Activated CD4-positive, alpha-beta T cell treated with anti-CD3 and anti-CD28 coated beads, Interleukin-2, Interleukin-4, amounts not matched to agents 100 ng/mL and 50 ng/mL, durations not matched to agents 16 hours and 8 hours (primary cell): ENCODE measurements at regions not wholly inside any gene's neighbourhood (a gene's known extent, or its start where the extent isn't known, plus 50 kb on each side); places are given as distances from the start of the nearest gene placed in this dataset.

Experiments
- DNase-seq: peaks from one replicate; pipeline ENCODE4 v3.0.0-alpha.2; 2020; ENCODE audit warnings: low spot score

DNA sequence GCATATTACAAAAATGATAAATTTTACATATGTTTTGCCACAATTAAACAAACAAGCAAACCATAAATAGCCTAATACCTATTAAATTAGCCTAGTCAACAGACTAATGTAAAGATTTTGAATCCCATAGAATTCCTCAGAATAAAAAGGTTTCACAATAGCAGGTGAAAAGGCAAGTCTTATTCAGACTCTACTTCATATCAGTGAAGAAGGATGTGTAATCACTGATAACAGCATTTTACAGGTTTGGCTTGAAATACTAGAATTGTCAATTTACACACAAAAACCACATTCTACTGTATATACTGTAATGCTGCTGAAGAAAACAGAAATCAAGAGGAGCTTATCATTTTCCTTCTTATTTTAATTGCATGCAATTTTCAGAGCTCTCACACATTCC lies 90.8 kb upstream of the SSTR1 start:
- no peak for DNase-seq

DNA sequence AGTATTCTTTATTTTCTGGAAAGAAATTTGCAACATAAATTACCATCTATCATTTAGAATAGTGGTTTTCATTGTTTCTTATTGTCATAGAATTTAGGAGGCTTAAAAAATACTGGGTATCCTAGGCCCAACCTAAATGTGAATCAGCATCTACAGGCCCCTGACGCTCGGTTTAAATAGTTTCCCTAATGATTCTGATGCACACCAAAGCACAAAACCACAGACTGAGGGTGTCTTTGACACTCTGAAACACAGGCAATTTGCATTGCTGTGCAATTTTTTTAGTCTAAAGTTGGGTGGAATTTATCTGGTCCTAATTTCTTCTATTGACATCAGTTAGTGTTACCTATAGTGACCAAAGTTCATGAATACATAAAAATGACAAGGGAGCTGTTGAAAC lies 87.6 kb upstream of the SSTR1 start:
- DNase-seq: no peak

DNA sequence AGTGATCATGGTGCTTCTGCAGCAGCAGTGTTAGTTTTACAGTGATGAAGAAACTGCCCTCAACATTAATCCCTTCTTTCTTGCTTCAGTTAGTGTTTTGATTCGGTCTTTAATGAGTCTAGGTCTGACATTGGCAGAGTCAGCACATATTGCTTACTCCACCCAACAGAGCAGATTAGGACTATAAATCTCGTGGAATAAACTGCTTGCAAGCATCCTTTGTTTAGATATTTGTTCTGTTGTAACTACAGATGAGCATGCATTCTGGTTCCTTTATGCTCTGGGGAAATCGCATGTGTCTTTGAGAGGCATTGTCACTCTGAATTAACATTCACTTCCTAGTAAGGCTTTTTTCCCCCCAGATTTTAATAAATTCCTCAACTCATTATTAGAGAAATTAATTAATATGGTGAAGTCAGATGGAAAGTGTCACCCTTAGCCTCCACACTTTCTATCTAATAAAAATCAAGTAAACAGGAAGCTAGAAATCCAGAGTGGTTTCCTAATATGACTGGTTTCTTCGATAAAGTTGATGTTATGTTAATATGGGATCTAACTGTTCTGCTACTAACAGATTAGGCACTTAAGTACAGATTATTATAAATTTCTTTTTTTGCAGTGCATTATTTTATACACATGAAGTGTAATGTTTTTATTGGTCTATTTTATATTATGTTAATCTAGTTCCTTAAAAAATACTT lies 86.2 kb upstream of the SSTR1 start:
- no peak for DNase-seq

DNA sequence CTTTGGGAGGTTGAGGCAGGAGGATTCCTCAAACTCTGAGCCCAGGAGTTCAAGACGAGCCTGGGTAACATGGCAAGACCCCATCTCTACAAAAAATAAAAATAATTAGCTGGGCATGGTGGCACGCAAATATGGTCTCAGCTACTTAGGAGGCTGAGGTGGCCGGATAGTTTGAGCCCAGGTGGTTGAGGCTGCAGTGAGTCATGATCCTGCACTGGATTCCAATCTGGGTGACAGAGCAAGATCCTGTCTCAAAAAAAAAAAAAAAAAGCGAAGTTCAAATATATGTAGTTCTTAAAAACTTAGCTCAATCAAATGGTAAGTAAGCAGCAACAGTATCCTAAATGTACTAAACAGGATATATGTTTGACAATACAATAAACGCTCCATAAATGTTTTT lies 85.5 kb upstream of the SSTR1 start:
- DNase-seq: no peak

DNA sequence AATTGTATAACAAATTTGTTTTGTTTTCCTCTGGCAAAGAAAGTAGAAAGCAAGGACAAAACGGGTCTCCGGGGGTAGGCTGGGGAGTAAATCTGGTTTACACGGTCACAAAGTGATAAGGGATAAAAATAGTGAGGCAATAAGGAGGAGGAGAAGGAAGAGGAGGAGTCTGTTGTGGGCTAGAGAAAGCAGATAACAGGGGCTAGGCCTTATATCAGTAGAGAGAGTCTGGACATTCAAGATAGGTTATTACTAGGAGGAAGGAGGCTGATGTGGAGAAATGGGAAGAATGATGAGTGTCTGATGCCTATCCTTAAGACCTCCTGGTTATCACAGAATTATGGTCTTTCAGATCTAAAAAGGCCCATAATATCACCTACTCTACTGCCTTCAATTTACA lies 83.2 kb upstream of the SSTR1 start:
- no peak for DNase-seq

DNA sequence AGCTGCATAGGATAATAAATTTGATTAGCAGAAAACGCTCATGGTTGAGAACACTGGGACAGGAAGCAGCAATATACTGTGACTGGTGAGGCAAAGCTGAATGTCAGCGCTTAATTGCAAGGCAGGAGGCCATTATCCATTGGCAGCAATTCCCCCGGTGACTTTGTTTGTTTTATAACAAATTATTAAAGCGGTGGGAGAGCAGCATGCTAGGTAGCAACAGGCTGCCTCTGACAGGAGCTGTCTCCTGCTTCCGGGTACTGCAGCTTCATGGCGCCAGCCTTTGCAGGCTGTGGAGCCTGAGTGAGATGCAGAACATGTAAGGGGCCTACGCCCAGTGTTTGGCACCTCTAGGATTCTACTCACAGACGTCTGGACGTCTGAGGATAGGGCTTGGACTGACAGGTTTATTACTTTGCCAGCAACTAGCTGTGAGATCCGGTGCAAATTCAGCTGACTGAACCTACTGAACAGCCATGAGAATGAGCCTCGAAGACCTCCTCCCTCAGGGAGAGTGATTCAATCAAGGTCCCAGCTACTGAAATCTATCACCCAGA lies 82.1 kb upstream of the SSTR1 start:
- no peak for DNase-seq

DNA sequence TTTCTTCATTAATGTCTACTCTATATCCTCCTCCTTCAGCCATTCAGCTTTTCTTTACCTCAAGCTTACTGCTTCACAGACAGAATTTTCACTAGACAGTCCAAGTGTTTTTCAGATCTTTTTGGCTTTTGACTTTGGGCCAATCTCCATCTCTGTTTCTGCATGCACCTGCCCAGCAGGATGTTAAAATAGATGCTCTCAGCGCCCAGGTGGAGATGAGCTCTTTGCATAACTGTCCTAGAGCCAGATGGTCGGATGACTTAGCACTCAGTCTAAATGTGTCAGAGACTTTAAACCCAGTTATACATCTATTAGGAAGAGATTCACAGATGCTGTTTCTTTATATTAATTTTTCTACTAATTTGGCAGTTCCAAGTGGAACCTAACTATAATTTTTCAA lies 80.3 kb upstream of the SSTR1 start:
- no peak for DNase-seq

DNA sequence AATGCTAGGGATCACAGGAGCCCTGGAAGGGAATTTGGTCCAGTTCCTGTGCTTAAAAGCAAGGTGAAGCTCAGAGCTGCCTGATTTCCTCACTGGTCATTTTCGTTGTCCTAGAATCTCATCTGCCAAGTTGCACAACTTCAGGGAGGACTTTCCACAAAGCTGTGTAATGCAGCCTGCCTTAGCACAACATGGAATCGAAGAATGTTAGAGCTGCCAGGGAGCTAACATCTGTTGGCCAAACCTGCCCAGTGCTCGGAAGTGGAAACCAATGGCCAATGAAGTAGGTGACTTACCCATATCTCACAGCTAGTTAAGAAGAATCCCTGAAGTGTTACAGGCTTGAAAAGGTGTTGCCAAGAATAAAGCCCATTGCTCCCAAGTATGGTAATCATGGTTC lies 79.9 kb upstream of the SSTR1 start:
- no peak for DNase-seq

DNA sequence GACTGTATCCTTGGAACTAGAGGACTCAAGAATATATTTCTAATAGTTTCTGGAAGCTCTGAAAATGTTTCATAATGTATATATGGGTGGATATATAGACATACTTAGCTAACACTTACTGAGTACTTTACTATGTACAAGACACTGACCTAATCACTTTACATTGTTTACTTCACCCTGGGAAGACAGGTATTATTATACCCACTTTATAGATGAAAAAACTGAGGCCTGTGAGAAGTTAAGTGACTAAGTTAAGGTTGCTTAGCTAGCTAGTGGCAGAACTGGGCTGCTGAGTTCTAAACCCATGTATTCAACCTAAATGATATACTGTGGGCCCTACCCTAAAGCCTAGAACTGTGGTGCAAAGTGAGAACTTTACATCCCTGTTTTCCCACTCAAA lies 79.1 kb upstream of the SSTR1 start:
- DNase-seq: no peak

DNA sequence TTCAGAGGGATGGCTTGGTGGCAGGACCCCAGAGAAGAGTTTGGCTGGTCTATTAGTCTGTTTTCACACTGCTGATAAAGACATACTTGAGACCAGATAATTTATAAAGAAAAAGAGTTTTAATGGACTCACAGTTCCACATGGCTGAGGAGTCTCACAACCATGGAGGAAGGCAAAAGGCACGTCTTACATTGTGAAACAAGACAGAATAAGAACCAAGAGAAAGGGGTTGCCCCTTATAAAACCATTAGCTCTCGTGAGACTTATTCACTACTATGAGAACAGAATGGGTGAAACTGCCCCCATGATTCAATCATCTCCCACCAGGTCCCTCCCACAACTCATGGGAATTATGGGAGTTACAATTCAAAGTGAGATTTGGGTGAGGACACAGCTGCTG lies 78.5 kb upstream of the SSTR1 start:
- no peak for DNase-seq

DNA sequence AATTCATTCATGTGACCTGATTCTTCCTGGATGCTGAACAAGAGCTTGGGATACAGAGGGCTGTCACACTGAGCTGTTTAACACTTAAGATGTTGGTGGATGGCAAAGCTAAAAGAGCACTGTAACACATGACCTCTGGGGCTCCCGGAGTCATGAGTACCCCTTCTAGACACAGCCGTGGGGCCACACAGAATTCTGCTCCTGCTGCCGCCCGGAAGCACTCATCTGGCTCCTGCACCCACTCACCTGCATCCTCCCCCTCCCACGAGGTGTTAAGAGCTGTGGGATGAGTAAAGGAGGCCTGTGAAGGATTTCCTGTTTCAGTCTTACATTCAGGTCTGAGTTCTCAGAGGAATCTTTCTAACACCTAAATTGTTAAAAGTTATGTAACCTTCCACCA lies 78.0 kb upstream of the SSTR1 start:
- peak; percentile 4 for DNase-seq

DNA sequence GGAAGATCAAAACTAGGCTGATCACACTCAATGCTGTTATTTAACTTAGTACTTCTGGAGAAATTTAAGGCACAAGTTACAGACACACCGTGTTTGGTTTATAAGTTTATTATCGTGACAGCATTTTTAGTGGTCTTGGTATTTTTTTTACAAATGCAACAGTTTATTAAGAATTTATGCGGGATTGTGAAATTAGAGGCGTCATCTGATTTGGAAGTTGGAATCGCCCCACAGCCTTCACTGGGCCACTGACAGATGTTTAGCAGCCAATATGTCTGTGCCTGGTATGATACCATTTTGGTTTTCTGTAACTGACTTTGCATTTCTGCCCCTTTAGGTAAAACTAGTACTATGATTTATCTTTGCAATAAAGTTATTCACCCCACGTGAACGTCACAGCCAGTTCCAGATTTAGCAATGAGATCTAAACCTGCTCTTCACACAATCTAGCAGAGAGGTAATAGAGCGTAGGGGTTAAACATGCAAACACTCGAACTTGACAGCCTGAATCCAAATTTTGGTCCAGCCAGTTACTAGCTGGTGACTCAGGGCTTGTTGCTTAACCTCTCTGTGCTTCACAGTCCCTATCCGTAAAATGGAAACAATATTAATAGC lies 73.2 kb upstream of the SSTR1 start:
- DNase-seq: no peak

DNA sequence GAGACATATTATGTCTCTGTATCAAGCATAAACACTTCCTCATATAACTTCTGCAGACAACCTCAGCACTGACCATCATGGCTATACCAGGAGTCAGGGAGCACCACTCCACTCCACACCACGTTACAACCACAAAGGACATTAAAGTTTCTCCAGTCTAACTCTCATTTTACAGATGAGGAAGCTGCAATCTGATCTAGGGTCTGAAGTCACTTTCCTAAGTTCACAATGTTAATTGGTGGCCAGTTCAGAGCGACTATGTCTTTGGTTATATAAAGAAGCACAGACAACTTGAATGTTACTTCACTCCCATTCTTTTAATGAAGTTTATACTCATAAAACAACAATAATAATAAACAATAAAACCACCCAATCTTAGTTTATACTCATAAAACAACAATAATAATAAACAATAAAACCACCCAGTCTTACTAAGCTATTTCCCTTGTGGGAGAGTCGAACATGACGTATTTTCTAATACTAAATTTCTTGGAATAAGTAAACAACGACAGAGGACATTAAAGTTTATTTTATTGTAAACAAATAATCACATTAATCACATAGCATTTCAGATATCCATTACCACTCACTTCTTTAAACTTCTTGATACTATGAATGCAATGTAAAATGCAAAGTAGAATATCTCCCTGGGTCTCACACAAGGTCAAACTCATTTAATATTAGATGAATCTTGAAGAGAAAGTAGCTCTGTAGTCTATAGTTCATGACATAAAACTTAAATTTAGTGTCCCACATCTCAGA lies 72.4 kb upstream of the SSTR1 start:
- no peak for DNase-seq

DNA sequence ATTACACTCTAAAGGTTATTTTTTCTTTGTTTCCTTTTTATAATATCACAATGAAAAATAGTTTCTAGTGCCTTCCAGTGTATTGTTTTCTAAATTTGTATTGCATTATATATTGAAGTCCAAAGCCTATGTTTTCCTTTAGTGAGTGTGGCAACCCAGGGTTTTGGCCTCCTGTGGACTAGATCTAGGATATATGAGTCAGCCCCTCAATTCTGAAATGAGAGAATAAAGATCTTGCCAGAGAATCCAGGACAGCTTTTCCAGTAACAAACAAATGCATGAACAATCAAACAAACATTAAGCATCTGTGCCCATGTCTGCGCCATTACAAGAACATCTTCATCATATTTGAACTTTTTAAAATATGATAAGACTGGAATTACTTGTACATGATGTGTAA lies 70.7 kb upstream of the SSTR1 start:
- DNase-seq: no peak

DNA sequence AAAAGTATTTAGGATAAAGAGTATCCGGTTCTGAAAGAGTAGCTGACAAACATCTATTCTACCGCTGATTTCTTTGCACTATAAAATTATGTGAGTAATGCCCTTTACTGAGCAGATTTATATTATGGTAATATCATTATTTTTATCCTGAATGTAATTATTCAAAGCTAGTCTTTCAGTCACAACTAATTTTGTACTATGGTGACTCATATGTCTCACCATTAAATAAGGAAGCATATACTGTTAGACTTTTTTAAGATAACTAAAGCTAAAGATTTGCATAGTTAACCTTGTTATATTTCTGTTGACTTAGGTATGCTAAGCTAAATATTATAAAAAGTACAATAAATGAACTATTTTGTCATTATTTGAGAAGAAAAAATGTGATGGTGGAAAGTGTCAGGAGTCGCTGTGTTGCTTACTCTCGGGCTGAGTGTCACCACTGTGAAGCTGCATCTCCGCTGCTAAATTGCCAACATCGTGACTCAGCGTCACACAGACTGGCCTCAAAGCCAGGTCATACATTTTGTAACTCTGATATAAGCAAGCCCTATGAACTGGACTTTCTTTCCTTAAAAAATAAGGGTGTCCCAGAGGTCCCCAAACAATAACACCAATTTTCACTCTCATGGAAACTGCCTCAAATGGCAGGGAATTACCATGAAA lies 69.1 kb upstream of the SSTR1 start:
- DNase-seq: no peak

DNA sequence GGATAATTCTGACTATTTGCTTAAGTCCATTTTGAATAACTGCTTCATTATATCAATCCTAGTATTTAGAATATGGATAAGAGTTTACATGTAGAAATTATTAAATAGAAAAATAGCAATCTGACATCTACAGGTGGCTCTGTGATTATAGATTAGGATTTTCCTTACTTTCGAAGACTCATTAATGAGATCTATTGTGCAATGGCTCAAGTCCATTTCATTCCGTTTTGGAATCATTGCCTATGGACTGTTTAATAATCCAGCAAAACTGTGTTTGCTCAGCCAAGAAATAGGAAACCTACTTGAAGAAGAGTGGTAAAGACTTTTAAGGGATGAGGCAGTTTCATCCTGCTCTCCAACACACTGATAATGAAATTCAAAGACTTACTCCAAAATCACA lies 67.8 kb upstream of the SSTR1 start:
- no peak for DNase-seq

DNA sequence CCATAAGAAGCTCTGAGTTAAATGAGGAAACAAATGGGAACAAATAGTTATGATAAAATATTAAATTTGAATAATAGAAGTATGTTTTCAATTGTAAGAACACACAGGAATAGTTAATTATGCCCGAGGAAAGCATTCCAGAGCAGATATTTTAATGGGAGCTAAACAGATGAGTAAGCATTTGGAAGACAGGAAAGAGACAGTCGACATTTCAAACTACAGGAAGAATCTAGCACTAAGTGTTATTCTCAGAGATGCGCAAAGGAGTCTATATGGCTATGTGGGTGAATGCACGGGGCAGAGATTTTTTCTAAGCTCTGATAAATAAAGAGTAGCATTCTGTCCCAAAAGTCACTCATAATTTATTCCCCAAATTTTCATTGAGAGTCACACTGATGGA lies 64.5 kb upstream of the SSTR1 start:
- DNase-seq: no peak

DNA sequence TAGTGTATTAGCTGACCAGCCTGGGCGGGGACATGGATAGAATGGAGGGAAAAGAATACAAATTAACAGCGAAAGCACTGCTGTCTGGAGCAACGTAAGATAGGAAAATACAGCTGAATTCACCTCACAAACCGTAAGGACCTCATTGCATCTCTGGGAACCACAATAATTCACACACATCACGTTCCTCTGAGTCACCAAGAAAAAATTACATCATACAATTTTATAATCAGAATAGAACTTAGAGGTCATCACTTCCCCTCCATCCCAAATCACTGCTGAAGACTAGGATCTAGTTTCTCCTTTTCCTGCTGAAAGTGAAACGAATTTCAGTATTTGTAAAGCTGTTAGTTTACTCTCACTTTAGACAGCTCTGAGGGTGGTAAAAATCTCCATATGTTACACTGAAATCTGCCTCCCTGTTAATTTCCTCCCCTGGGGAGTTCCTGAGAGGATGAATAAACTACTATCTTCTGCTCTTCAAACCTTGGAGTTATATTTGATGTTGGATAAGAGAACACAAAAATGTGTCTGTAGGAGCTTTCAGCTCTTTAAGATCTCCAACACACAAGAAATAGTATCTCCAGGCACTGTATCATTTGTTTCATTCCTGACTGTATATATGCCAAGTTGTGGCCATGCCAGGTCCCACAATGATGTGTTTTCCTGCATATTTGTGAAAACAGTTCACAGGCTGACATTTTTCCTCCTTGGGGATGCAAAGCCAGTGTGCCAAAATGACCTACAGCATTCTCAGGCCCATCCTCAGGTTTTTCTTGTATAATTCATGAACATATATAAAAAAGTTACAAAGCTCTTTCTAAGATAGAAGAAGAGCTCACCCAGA lies 63.8 kb upstream of the SSTR1 start:
- DNase-seq: no peak

DNA sequence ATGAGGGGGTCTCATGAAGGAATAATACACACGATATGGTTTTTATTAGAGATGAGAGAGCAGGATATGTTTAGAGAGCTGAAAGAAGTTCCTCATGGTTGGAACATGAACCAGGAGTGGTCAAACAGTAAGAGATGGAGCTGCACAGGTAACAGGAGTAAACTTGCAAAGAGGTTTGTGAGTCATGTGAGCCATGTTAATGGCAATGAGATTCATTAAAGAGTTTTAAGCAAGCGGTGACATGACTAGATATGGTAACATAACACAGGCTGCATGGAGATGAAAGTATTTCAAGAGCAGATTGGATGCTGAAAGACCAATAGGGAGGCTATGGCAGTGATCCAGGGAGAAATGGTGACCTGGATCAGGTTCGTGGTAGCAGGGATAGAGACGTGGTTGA lies 62.6 kb upstream of the SSTR1 start:
- no peak for DNase-seq

DNA sequence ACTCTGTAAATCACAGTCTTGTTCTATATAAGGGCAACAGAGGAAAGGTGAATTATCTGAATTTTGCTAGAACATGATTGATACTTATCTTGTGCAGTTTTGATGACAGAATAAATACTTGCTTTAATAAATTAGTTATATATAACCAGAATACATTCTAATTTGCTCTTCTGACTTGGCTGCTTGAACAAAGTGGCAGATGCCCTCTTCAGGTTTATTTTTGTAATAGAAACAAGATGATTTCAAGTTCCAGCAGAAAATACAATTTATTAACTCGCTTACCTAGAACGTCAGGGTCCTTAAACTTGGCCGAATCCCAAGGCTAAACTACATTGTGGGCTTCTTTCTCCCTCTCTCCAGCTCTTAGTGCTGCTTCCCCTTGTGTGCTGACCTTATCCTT lies 57.6 kb upstream of the SSTR1 start:
- no peak for DNase-seq
